HEK293T (cell line): ENCODE measurements at regions not wholly inside any gene's neighbourhood (a gene's known extent, or its start where the extent isn't known, plus 50 kb on each side); places are given as distances from the start of the nearest gene placed in this dataset.

Experiments used
- BHLHE40 ChIP-seq: fragments of 450-650 bp; IDR thresholded peaks from 2 replicates; pipeline ENCODE4 v1.6.1; 2016; ENCODE audit warnings: mild to moderate bottlenecking, moderate library complexity, borderline replicate concordance
- FOXM1 ChIP-seq: fragments of 450-650 bp; IDR thresholded peaks from 2 replicates; pipeline ENCODE4 v1.6.1; 2017; ENCODE audit warnings: mild to moderate bottlenecking, borderline replicate concordance
- LEF1 ChIP-seq: fragments of 450-650 bp; IDR thresholded peaks from 2 replicates; pipeline ENCODE4 v1.6.1; 2017; ENCODE audit warnings: mild to moderate bottlenecking, borderline replicate concordance
- SP1 ChIP-seq: fragments of 450-650 bp; IDR thresholded peaks from 2 replicates; pipeline ENCODE4 v1.6.1; 2017
- SUZ12 ChIP-seq: fragments of 450-650 bp; IDR thresholded peaks from 2 replicates; pipeline ENCODE4 v1.6.1; 2016; ENCODE audit warnings: mild to moderate bottlenecking
- TF ChIP-seq, protein P1 (sequence below): fragments of 450-650 bp; IDR thresholded peaks from 2 replicates; pipeline ENCODE4 v1.6.1; 2016

DNA sequence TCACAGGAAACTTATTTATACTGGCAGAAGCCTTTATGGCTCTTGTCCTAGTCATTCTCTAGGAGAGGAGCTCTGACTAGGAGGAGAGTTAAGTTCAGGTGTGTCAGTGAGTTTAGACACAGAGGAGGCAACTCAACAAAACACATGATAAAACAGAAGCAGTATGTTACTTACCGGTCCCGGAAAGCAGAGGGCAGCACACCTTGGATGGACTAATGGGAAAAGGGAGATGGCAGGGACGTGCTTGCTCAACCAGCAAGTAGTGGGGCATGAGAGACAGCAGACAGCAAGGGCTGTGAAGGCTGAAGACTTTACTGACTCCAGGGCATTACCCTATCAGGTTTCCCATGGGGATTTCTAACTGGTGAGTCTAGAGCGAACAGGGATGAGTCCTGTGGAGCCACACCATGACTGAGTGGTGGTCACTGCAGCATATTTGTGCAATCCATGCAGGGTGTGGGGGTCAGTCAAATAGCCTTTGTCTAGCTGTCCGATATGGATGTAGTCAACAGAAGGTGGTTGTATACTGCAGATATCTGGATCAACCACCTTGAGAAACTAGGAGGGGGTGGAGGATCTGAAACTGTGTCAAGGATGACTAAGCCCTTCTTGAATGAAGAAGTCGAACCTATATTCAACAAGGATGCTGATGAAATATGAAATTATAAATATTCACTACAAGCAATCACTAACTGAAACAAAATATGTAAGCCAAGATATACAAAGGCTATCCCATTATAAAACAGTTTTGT is 596.3 kb upstream of the CHRM3 start:
- TF ChIP-seq FOXM1: no peak
- TF ChIP-seq BHLHE40: no peak
- no peak for TF ChIP-seq LEF1
- TF ChIP-seq, protein P1, sequence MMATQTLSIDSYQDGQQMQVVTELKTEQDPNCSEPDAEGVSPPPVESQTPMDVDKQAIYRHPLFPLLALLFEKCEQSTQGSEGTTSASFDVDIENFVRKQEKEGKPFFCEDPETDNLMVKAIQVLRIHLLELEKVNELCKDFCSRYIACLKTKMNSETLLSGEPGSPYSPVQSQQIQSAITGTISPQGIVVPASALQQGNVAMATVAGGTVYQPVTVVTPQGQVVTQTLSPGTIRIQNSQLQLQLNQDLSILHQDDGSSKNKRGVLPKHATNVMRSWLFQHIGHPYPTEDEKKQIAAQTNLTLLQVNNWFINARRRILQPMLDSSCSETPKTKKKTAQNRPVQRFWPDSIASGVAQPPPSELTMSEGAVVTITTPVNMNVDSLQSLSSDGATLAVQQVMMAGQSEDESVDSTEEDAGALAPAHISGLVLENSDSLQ: no peak
- no peak for TF ChIP-seq SP1
- TF ChIP-seq SUZ12: no peak
